ENCODE measurements at regions not wholly inside any gene's neighbourhood (a gene's known extent, or its start where the extent isn't known, plus 50 kb on each side); places are given as distances from the start of the nearest gene placed in this dataset.
"Not testable (repeated sequence)": the region's sequence is repeated elsewhere in the genome, so short reads cannot be mapped to it uniquely, and the experiment has no call there.

GRCh38 chrX:34294665-34295064 is 162.6 kb upstream of the FAM47A start:
- TF ChIP-seq, protein P1, sequence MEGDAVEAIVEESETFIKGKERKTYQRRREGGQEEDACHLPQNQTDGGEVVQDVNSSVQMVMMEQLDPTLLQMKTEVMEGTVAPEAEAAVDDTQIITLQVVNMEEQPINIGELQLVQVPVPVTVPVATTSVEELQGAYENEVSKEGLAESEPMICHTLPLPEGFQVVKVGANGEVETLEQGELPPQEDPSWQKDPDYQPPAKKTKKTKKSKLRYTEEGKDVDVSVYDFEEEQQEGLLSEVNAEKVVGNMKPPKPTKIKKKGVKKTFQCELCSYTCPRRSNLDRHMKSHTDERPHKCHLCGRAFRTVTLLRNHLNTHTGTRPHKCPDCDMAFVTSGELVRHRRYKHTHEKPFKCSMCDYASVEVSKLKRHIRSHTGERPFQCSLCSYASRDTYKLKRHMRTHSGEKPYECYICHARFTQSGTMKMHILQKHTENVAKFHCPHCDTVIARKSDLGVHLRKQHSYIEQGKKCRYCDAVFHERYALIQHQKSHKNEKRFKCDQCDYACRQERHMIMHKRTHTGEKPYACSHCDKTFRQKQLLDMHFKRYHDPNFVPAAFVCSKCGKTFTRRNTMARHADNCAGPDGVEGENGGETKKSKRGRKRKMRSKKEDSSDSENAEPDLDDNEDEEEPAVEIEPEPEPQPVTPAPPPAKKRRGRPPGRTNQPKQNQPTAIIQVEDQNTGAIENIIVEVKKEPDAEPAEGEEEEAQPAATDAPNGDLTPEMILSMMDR (IDR thresholded peaks at IDR 0.05; ENCODE audit: insufficient read depth, low read length) = no peak
- no peak overlapping the region for H3K4me3 ChIP-seq (ENCODE audit: low read depth, low read length)
- DNase-seq (ENCODE audit: low read depth) = no peak

- DNase-seq (ENCODE audit: low read depth) = no peak
- TF ChIP-seq, protein P1 (IDR thresholded peaks at IDR 0.05; ENCODE audit: insufficient read depth, low read length) = no peak
- H3K4me3 ChIP-seq (ENCODE audit: low read depth, low read length) = no peak overlapping the region
Observed at GRCh38 chrX:34288782-34289181, 156.7 kb upstream of the FAM47A start.

DNA sequence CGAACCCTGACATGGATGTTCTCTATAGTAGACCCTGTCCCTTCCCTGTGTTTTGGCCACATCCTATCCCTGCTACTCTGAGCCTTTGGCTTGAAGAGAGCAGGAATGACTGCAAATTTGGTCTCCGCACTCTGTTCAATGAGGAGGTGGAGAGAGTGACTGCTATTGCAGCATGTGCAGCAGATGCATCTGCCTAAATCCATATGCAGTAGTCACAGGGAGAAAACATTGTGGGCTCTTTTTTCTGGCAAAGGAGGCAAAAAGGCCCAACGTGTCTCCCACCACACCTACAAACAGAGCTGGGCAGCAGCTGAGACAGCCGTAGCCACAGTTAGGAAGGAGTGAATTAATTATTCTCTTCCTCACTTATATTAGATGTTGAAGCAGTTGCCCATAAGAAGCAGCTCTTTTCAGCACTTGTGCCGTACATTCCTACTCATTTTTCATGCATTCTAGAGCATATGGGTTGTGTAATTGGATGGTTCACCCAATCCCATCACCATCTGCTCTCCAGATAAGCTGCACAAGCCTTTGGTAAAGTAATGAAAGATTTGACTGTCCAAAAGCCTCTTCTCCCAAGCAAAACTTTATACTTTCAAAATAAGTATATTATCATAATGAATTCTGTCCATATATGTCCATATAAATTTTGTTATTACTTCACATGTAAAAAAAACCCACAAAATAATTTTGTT is 147.9 kb upstream of the FAM47A start:
- DNase-seq (ENCODE audit: low read depth) = no peak
- no peak overlapping the region for H3K4me3 ChIP-seq (ENCODE audit: low read depth, low read length)
- TF ChIP-seq, protein P1 (IDR thresholded peaks at IDR 0.05; ENCODE audit: insufficient read depth, low read length) = no peak

- TF ChIP-seq, protein P1 (IDR thresholded peaks at IDR 0.05; ENCODE audit: insufficient read depth, low read length) = no peak
- DNase-seq (ENCODE audit: low read depth) = no peak
- no peak overlapping the region for H3K4me3 ChIP-seq (ENCODE audit: low read depth, low read length)
Observed at GRCh38 chrX:34275699-34276098, 143.6 kb upstream of the FAM47A start.

- no peak for DNase-seq (ENCODE audit: low read depth)
- TF ChIP-seq, protein P1 (IDR thresholded peaks at IDR 0.05; ENCODE audit: insufficient read depth, low read length) = no peak
- no peak overlapping the region for H3K4me3 ChIP-seq (ENCODE audit: low read depth, low read length)
Observed at GRCh38 chrX:34270434-34270833, 138.3 kb upstream of the FAM47A start.

DNA sequence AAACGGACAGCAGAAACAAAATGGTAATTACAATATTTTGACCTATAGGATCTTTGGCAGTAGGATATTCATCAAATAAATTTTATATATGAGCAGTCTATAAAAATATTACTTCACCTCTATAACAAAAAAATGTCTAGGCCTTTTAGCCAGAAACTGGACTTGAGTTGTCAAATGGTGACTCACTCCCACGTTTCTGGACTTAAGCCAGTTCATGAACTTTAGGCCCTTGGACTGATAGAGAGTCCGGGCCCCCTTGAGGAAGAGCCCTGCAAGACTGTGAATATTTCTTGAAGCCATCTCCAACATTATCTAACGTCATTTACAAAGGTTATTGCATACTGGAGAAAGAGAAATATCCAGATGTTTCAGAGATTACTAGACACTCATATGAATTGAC is 106.8 kb upstream of the FAM47A start:
- H3K4me3 ChIP-seq (ENCODE audit: low read depth, low read length) = no peak overlapping the region
- TF ChIP-seq, protein P1 (IDR thresholded peaks at IDR 0.05; ENCODE audit: insufficient read depth, low read length) = no peak
- no peak for DNase-seq (ENCODE audit: low read depth)

GRCh38 chrX:34230156-34230555 is 98.0 kb upstream of the FAM47A start:
- DNase-seq (ENCODE audit: low read depth); H3K4me3 ChIP-seq (ENCODE audit: low read depth, low read length): not testable (repeated sequence)

Data from fibroblast of the aortic adventitia (primary cell).